NCI-H345 (cell line): ENCODE measurements at regions not wholly inside any gene's neighbourhood (a gene's known extent, or its start where the extent isn't known, plus 50 kb on each side); places are given as distances from the start of the nearest gene placed in this dataset.

Experiments used
- DNase-seq: peaks from one replicate; lab custom pipeline; 2025; lab: John Stamatoyannopoulos, UW

DNA sequence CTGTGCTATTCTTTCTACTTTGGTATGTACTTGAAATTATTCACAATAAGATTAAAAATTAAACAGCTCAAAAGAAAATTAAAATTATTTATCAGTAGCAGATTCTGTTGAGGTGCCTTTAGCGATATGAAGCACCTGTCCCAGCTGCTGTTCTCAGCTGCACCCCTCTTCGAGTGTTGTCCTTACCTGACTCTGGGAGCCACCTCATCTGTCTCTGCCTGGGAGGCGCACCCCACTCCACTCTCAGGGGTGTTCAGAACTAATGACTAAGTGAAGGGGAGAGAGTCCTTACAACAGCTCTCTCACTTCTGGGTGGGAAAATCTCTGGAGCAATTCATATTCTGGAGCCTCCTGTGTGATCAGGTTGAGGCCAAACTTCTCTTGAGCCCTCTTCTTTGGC, 745.7 kb downstream of the RFPL4B start:
- no peak for DNase-seq

DNA sequence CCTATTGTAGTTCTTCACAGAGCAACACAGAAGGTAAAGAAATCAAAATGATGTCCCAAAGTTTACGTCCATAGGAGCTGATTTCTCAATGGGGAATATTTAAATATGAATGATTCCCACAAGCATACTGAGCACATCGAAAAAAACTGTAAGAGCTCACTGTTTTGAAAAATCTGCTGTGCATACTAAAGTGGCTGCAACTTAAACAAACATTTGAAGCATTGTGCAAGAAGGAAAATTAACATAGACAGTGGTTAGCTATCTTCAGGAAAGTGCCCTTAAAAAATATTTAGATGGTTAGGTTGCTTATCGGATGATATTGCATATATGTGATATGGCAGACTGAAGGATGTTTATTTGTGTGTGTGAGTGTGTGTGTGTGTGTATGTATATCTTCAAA, 747.6 kb downstream of the RFPL4B start:
- DNase-seq: no peak

DNA sequence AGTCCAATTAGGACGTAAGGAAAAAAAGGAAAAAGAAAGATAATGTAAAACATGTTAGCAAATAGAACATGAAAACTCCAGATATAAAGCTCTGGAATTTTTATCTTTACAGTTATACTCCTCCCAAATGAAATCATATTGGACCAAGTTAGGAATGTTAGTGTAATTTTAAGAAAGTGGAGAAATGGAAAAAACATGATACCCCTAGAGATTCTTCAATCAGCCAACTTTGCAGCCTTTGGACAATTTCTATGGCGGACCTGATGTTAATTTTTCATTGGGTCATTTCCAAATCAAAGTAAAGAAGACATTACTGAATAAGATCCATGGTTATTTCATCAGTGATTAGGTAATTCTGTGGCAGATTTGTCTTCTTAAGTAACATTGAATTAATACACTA, 748.7 kb downstream of the RFPL4B start:
- no peak for DNase-seq

DNA sequence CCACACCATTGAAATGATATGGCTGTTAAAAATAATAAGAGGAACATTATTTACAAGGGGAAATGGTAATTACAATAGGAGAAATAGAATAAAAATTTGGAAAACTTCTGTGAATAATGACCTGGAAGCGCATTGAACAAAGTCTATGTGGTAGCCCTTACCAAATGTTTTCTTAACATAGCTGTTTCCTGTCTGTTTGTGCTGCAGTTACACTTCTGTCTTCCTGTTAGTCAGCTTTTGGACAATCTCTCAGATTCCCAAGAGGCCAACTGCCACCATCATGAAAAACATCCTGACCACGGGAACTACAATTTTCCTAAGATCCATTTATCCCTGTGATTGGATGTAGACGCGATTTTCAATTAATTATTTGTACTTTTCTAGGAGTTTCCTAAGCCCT, 754.4 kb upstream of the MARCKS start:
- DNase-seq: no peak

DNA sequence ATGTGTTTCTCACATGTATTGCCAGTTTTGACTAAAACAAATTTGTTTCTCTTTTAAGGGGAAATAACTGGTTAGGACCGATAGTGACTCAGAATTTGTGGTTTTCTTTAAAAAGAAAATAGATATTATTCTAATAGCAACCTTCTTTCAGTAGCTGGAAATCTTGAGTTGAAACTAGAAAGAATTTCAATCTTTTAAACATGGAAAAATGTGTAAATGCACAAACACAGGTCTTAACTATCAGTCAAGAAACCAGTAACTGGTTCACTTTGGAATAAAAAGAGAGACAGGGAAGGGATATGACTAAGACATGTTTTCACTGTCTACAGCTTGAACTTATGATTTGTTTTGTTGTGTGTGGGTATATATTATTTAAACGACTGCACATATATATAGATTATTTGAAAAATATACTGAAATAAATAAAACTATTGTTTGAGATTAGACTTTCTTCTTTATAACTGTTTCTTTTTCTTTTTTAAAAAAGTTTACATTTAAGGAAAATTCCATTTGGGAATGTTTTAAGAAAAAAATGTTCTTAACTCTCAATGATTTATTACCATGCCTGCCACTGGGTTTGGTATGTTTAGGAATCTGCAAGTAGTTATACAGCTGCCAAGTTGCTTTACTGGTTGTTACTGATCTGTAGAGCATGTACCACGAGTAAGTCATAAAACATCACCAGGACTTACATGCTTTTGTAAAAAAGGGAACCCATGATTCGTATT, 753.3 kb upstream of the MARCKS start:
- DNase-seq: no peak

DNA sequence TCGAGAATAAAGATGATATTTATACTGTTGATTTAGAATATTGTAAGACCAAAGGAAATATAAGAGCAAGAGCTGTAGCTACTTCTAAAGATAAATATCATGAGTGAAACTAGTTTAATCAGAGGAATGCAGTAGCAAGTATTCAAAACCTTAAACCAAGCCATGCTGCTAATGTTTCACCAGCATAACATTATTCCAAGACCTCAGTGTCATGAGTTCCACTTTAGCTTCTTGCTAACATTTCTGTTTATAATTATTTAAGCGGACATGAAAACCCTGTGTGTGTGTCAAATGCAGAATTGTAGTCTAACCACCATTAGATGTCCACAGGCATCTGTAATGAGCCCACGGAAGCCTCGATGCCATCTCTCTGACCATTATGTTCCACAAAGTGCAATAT, 752.6 kb upstream of the MARCKS start:
- DNase-seq: no peak

DNA sequence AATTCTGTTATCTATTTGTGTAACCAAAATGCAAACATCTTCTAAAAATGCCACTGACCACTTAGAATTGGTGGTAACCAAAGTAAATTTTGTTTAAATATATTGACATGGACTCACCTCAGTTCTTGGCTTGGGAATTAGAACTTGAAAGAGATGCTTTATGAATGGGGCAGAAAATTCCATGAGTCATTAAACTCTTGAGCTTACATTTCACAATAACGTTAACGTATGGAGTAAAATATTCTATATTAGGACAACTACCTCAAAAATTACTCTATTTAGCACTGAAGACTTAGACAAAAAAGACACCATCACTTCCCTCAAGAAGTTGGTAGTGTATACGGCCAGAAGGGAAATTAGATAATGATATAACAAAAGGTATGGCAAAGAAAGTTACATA, 752.2 kb upstream of the MARCKS start:
- no peak for DNase-seq

DNA sequence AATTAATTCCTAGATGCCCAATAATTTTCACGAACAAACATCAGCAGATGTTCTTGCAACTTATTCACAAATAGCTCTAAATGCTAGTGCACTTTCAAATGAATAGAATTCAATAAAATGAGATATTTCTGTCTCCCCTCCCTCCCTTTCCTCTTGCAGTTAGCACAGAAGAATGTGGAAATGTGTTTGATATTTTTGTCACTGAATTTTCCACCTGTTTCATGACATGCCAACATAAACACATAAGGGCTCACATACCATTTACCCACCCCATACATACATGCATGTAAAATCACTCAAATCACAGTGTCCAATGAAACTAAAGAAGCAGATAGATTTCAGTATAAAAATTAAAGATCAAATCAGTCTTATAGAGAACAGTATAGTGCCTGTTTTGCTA, 746.9 kb upstream of the MARCKS start:
- no peak for DNase-seq

DNA sequence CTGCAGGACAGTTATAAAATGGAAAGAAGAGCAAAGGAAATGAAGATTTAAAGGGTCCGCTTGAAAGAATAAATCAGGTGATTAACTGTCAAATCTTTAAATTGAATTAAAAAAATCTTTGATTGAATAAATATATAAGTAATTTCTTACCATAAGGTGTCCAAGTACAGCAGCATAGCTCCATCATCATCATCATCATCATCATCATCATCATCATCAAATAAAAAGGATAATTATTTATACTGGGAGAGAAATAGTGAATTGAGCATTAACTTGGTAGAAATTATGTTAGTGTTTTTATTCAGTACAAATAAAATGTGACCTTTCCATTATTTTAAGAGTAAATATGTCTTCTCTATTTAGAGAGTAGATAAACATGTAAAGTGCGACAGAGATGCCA, 745.6 kb upstream of the MARCKS start:
- DNase-seq: no peak

DNA sequence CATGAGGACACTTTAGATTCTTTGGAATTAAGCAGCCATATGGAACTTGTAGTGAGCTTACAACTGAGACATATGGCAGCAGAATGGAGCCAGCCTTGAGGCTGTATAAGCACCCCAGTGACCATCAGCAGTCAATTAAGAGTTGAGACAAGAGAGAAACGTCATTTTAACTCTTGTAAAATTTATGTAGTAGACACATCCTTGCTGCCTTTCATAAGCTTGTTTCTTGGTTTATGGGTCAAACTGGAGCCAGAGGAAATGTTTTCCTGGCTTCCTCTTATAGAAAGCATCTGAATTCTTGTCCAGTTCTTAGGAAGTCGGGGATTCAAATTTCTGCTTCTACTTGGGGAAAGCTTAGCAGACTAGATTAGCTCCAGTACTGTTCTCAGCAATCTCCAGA, 745.1 kb upstream of the MARCKS start:
- no peak for DNase-seq

DNA sequence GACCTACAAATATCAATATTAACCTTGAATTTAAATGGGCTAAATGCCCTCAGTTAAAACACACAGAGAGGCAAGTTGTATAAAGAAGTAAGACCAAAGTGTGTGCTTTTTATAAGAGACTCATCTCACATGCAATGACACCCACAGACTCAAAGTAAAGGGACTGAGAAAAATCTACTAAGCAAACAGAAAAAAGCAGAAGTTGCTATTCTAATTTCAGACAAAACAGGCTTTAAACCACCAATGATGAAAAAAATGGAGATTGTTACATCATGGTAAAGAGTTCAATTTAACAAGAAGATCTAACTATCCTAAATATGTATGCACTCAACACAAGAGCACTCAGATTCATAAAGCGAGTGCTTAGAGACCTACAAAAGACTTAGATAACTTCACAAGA, 741.9 kb upstream of the MARCKS start:
- no peak for DNase-seq

DNA sequence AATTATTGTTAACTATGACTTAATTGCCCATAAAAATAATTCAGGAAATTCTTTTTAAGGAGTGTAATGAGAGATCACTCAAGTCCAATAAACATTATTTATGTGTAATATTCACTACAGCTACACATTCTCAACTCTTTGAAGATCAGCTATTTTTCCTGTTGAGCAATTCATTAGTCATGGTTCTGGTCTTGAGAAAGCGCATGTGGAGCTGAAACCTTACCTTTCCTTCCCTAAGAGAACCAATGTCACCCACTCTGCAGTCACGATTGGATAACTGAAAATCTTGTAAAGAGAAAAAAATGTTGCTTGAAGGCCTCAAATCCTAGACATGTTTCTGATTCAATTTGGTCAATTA, 736.9 kb upstream of the MARCKS start:
- DNase-seq: no peak

DNA sequence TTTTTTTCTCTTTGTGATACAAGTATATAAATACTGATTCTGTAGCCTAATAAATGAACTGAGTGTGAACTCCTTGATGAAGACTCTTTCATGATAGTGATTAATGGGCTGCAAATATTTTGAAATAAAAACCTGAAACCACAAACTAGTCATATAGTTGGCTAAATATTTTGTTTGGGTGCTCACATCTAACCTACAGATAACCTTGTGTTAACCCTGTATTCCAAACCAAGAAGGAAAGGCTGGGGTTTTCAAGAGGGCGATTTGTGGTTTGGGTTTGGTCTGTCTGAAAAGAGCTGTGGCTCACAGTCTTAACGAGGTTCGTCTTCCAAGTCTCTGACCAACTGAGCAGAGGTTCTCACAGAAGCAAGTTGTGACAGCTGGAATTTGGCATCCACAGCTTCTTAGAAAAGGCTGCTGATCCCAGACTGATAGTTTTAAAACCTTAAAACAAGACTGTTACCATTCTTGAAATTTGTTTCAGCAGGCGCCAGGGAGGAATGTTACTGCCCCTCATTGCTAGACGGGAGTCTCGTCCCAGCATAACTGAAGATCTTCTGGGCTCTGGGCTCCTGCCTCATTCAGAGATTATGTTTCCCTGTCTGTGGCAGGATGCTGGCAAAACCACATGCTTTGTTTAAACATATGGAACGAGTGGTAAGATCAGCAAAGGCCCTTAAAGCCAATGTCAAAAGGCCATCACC, 736.4 kb upstream of the MARCKS start:
- DNase-seq: no peak

DNA sequence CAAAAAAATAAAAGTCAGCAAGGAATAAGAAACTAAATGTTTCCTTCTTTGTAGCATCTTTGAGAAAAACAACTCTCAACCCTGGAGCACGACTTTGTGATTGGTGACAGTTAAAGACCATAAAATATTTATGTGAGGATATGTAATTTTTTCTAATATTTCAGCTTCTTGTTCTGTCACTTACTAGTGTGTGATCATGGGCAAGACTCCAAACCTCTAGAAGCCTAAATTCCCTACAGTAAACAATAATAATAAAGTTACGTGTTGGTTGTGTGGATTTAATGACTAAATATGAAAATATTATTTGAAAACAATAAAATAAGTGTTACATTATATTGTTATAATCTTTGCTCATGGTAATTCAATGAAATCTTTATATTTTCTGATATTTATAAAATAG, 735.6 kb upstream of the MARCKS start:
- no peak for DNase-seq

DNA sequence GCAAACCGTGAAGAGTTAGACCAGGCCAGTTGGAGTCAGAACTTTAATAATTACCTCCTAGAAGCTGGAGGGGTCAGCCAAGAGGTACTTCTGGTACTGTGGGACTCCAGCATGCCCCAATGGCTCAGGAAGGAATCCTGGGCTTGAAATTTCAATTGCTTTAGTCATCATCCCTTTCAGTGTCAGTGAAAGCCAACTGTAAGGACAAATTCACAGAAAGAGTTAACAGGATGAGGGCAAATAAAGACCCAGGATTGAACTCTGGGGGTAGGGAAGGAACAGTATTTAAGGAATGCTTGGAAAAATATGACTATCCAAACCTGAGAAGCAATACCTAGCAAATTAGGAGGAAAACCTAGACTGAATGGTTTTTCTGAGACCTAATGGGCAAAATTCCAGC, 735.1 kb upstream of the MARCKS start:
- no peak for DNase-seq

DNA sequence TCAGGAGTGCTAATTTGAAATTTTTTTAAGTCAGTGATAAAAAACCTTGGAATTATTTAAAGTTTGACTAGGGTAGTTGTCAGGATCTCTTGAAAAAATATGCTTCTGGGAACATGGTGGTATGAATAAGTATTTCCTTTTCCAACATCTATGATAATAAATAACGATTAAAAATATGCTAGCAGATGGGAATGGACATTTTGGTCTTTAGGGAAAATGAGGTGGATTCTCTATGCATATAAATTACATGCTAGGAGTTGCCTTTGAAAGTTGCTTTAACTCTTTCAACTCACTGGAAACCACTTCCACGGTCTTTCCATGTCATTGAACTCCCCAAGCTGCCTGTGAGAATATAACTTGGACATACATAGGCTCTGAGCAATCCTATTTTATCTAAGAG, 731.5 kb upstream of the MARCKS start:
- no peak for DNase-seq

DNA sequence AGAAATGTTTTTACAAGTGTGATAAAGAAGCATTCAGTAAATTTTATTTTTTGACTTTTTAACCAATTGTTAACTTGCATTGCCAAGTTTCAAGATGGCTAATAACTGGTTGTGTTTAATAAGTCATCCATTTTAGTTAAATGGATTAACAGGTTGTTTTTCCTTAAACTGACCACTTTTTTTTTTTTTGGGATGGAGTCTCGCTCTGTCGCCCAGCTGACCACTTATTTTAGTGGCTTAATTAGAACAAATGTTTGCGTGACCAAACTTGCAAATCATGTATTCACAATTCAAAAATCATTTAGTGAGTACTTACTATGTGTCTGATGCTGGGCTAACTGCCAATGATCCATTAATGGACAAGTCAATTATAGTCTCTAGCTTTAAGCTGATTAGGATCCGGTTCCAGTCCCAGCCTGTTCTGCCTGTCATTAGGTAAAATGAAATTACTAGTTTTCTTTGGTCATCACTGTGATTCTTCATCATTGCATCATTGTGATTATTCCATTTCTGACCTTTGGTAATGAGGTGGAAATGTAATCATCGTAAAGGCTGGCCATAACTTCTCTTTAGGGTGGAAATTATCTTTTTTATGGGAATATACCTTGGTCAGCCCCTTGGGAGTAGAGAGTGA, 729.2 kb upstream of the MARCKS start:
- no peak for DNase-seq

DNA sequence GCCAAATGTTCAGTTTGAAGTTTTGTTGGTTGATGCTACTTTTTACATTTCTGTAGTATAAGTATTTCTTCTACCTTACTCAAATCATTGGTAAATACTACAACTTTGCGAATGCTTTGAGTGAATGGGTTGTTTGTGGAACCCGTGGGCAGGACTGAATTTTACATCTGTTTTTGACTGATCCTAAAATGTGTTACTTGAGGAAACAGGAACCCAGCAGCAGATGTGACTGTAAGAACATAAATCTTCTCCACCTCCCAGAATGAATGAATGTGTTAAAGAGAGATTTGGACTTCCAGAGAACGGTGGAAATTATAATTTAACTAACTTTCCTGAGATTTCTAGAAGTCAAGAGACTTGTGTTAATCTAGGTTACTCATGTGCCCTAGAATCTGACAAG, 728.5 kb upstream of the MARCKS start:
- DNase-seq: no peak

DNA sequence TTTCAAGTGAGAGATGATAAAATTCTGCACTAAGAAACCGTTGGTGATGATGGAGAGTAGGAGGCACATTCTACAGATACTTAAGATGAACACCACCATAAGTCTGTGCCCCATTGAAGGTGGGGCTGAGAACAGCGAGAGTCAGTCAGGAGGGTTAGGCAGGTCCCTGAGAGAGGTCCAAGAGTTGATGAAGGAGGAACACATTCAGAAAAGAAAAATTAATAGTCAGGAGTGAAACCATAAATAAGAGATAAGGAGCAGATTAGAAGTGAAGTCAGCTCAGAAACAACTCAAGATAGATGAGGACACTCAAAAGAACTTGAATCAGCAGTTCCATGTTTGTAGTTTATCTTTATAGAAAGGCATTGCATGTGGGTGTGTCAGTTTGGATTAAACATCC, 727.2 kb upstream of the MARCKS start:
- no peak for DNase-seq

DNA sequence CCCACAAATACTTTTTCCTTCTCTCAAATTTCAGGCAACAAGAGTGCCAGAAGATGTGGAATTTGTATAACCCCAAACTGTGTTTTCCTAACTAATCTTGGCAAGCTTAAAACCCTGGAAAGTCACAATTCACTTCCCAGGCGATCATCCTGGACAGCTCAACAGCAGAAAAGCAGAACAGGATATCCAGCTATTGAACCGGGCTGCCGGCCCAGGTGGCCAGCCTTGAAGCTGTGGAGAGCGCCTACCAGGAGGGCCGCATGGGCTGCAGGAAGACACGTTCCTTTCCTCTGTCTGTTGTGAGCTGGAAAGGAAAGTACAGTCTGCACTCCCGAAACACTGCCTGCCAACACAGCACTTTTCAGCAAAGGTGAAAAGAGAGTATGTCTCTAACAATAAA, 719.7 kb upstream of the MARCKS start:
- no peak for DNase-seq

DNA sequence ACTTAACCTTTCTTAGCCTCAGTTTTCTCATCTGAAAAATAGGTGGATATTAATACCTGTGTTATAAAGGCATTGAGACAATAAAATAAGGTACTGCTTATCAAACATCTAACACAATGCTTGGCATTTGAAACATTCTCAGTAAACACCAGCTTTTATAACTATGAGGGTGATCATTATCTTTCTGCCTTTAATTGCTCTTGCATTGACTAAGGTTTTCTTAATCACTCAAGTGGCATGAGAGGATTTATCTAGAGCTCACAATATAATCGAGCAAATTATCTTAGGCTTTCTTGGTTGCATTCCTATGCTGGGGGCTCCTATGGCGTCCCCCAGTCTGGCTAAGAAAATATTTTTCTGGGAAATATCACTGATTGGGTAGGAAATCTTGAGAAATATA, 716.4 kb upstream of the MARCKS start:
- DNase-seq: no peak

DNA sequence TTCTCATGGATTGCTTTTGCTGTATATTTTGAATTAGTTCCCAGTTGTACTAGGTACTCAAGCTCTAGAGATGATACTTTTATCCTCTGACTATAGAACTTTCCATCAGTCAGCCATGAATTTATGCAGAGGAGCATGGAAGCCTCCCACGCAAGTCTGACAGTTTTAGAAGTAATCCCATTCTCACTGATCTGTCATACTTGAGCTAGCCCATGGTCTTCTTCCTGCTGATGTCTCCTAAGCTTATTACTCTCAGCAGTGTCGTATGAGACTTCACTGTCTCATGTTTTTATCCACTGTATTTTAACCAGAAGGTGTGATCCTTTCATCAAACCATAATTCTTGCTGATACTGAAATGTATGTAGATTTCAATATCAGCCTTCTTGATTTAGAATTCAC, 715.2 kb upstream of the MARCKS start:
- DNase-seq: no peak

DNA sequence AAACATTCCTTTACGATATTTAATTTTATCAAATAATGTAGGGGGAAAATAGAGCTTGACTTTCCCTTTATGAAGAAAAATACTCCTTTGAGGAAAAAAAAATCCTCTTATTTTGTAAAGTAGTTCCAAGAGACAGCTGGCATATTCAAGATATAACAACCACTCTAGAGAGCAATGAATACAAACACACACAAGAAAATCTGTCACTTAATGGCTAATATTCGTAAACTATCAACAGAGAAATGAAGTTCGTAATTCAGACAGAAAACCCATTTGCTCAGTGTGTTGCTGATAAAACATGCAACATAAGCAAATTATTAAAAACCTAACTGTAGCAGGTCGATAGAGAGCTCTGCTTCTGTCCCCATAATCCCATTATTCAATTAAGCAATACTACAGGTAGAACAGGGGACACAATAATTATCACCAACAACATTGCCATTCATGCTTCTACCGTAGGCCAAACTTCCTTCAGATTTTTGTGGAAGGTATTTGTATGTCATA, 714.4 kb upstream of the MARCKS start:
- DNase-seq: no peak

DNA sequence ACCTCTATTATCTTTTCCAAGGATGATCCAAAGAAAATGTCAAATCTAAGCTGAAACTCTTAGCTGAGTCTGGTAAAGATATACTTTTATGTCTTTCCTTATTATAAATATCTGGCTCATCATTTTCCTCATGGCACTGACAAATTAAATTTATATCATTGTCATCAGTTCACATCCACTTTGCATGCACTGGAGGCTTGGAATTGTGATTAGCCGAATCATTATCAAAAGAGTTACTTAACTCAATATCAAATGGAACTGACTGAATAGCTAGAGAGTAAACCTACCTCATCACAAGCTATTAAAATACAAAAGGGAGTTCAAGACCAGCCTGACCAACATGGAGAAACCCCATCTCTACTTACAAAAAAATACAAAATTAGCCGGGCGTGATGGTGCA, 713.9 kb upstream of the MARCKS start:
- no peak for DNase-seq
